ENCODE measurements at regions not wholly inside any gene's neighbourhood (a gene's known extent, or its start where the extent isn't known, plus 50 kb on each side); places are given as distances from the start of the nearest gene placed in this dataset.

DNA sequence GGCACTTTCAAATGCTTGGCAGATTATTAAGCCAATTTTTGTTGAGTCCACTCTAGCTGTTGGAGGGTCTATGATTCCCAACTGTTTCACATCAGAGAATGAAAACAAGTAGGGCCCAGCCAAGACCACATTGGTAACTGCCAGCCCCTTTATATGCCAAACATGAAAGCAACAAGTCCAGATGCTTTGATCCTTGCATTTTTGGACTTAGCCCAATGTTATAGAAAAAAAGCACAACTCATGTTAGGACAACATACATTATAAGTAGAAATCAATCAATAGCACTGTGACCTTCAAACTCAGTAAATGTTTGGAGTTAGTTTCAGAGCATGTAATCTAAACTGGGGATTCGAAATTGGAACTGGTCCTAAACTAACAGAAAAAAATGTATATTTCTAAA, 674.7 kb downstream of the MECOM start (continued):
- no peak for TF ChIP-seq ZNF770 (CRISPR knock-in tag; IDR thresholded peaks at IDR 0.05)
- no peak for TF ChIP-seq ZNF724P (CRISPR knock-in tag; IDR thresholded peaks at IDR 0.05; ENCODE audit: borderline replicate concordance)
- TF ChIP-seq PCBP1 (IDR thresholded peaks at IDR 0.05; ENCODE audit: borderline replicate concordance, low read depth, low read length): no peak
- no peak for TF ChIP-seq ZNF282 (IDR thresholded peaks at IDR 0.05; ENCODE audit: partially characterized antibody)
- TF ChIP-seq FOSL1 (CRISPR knock-in tag; IDR thresholded peaks at IDR 0.05; ENCODE audit: borderline replicate concordance): no peak
- TF ChIP-seq BATF2 (CRISPR knock-in tag; IDR thresholded peaks at IDR 0.05): no peak
- TF ChIP-seq GATA4 (IDR thresholded peaks at IDR 0.05; ENCODE audit: borderline replicate concordance, low read depth): peak; percentile 40; the same call in 1 of the 2 replicates
- TF ChIP-seq ZFP62 (CRISPR knock-in tag; IDR thresholded peaks at IDR 0.05): no peak
- TF ChIP-seq, protein P1, sequence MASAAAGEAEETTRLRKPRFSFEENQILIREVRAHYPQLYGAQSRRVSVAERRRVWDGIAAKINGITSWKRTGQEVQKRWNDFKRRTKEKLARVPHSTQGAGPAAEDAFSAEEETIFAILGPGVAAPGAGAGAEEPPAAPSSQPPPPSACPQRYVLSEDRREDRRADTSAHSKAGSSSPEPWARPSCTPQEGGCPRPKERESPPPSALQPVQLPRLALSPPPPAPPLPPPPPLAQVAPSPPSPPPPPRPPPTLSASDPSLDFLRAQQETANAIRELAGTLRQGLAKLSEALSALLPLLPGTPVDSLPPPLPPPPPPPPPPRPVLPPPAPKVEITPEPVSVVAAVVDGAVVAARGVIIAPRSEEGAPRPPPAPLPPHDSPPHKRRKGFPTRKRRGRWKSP (CRISPR knock-in tag; IDR thresholded peaks at IDR 0.05): no peak
- no peak for TF ChIP-seq ZKSCAN1 (IDR thresholded peaks at IDR 0.05; ENCODE audit: low read length)
- TF ChIP-seq ZNF331 (CRISPR knock-in tag; IDR thresholded peaks at IDR 0.05): peak; percentile 73
- TF ChIP-seq PAF1 (CRISPR knock-in tag; IDR thresholded peaks at IDR 0.05): no peak
- TF ChIP-seq ZNF263 (CRISPR knock-in tag; IDR thresholded peaks at IDR 0.05): no peak
- no peak for TF ChIP-seq ZNF775 (CRISPR knock-in tag; IDR thresholded peaks at IDR 0.05; ENCODE audit: borderline replicate concordance)
- no peak for TF ChIP-seq ZMYM2 (CRISPR knock-in tag; IDR thresholded peaks at IDR 0.05)
- no peak for TF ChIP-seq ZNF350 (CRISPR knock-in tag; IDR thresholded peaks at IDR 0.05; ENCODE audit: borderline replicate concordance, low read depth)
- no peak for TF ChIP-seq ZNF841 (CRISPR knock-in tag; IDR thresholded peaks at IDR 0.05; ENCODE audit: borderline replicate concordance)
- TF ChIP-seq PTBP1 (IDR thresholded peaks at IDR 0.05; ENCODE audit: low read depth, low read length, poor library complexity, severe bottlenecking): no peak
- TF ChIP-seq GPN1 (CRISPR knock-in tag; IDR thresholded peaks at IDR 0.05; ENCODE audit: borderline replicate concordance): no peak
- no peak for TF ChIP-seq ZNF703 (CRISPR knock-in tag; IDR thresholded peaks at IDR 0.05; ENCODE audit: borderline replicate concordance)
- TF ChIP-seq, protein P2, sequence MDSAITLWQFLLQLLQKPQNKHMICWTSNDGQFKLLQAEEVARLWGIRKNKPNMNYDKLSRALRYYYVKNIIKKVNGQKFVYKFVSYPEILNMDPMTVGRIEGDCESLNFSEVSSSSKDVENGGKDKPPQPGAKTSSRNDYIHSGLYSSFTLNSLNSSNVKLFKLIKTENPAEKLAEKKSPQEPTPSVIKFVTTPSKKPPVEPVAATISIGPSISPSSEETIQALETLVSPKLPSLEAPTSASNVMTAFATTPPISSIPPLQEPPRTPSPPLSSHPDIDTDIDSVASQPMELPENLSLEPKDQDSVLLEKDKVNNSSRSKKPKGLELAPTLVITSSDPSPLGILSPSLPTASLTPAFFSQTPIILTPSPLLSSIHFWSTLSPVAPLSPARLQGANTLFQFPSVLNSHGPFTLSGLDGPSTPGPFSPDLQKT (CRISPR knock-in tag; IDR thresholded peaks at IDR 0.05; ENCODE audit: borderline replicate concordance): no peak
- TF ChIP-seq ZNF138 (CRISPR knock-in tag; IDR thresholded peaks at IDR 0.05; ENCODE audit: low read depth): no peak
- no peak for TF ChIP-seq ZNF766 (CRISPR knock-in tag; IDR thresholded peaks at IDR 0.05; ENCODE audit: borderline replicate concordance)
- no peak for TF ChIP-seq ZNF660 (CRISPR knock-in tag; IDR thresholded peaks at IDR 0.05; ENCODE audit: borderline replicate concordance, low read depth)
- TF ChIP-seq NR2C2 (CRISPR knock-in tag; IDR thresholded peaks at IDR 0.05; ENCODE audit: borderline replicate concordance): peak; percentile 16; the same call in 1 of the 2 replicates
- no peak for TF ChIP-seq SP5 (CRISPR knock-in tag; IDR thresholded peaks at IDR 0.05; ENCODE audit: borderline replicate concordance, low read depth)
- no peak for TF ChIP-seq NFKB2 (CRISPR knock-in tag; IDR thresholded peaks at IDR 0.05; ENCODE audit: borderline replicate concordance)
